Loucy (cell line): ENCODE measurements at regions not wholly inside any gene's neighbourhood (a gene's known extent, or its start where the extent isn't known, plus 50 kb on each side); places are given as distances from the start of the nearest gene placed in this dataset.

ENCODE experiments used
- EZH2phosphoT487 ChIP-seq: fragments of 200-600 bp; IDR thresholded peaks from 2 replicates; pipeline ENCODE4 v1.6.1; 2018; ENCODE audit warnings: antibody characterized with exemption, mild to moderate bottlenecking, moderate library complexity, borderline replicate concordance
- TF ChIP-seq, protein P1 (sequence below): fragments of 200-600 bp; sonication (generic); conservative IDR thresholded peaks from 2 replicates; pipeline ENCODE4 v1.5.1; 2014; ENCODE audit warnings: mild to moderate bottlenecking, antibody characterized with exemption, low read length

DNA sequence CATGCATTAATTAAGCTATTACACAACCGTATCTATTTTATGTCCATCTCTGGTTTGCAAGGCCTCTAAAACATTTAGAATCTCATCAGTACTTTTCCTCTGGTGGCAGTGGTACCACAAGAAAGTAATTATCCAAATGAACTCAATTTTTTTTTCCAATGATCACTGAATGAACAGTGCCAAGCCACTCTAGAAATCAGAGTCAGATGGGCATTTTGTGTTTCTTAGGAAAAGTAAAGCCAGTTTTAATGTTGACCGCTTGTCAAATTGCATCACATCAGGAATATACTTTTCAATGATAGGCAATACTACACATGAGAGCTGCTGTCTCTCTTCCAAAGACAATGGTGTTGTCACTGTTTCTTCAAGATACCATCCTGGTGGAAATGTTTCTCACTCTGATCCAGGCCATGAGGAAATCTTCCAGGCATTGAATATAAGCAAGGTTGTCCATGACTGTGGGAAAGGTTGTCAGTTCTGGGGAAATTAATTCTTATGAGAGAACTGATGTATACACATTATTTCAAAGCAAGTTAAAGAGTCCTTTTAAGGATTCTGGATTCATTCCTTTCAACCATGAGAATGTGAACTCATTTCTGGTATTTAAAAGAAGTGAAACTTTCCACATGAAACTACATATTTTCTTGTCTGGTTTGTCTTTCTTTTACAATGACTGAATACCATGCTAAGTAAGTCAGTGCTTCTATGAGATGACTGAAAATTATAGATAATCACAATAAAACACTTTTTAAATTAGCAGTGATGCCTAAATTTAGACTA is 108.8 kb upstream of the TCF21 start:
- TF ChIP-seq, protein P1, sequence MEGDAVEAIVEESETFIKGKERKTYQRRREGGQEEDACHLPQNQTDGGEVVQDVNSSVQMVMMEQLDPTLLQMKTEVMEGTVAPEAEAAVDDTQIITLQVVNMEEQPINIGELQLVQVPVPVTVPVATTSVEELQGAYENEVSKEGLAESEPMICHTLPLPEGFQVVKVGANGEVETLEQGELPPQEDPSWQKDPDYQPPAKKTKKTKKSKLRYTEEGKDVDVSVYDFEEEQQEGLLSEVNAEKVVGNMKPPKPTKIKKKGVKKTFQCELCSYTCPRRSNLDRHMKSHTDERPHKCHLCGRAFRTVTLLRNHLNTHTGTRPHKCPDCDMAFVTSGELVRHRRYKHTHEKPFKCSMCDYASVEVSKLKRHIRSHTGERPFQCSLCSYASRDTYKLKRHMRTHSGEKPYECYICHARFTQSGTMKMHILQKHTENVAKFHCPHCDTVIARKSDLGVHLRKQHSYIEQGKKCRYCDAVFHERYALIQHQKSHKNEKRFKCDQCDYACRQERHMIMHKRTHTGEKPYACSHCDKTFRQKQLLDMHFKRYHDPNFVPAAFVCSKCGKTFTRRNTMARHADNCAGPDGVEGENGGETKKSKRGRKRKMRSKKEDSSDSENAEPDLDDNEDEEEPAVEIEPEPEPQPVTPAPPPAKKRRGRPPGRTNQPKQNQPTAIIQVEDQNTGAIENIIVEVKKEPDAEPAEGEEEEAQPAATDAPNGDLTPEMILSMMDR: no peak
- TF ChIP-seq EZH2phosphoT487: no peak
